Panc1 (cell line): ENCODE measurements at regions not wholly inside any gene's neighbourhood (a gene's known extent, or its start where the extent isn't known, plus 50 kb on each side); places are given as distances from the start of the nearest gene placed in this dataset.

Source experiments
- ATAC-seq: fragments of 200-7000 bp; cut with Tn5 transposase; 2 replicates; pipeline ENCODE4 v1.9.1; 2020; ENCODE audit warnings: mild to moderate bottlenecking, moderate library complexity
- BruUV-seq: library from RNA; stranded (reverse); fragments of 400-500 nt; replicated peaks from 2 replicates; lab custom pipeline; 2021; lab: Mats Ljungman, UMichigan
- CTCF ChIA-PET: fragments of 300-600 bp; sonication (Branson Sonifier 250); formaldehyde crosslinking; loops from one replicate; lab custom pipeline; 2022; ENCODE audit warnings: antibody characterized with exemption; lab: Charles Lee
- POLR2A ChIA-PET: fragments of 300-600 bp; sonication (Branson Sonifier 250); formaldehyde crosslinking; loops from one replicate; lab custom pipeline; 2022; ENCODE audit warnings: antibody characterized with exemption; lab: Charles Lee
- DNase-seq: peaks from one replicate; pipeline ENCODE4 v3.0.0-alpha.2; 2010; ENCODE audit warnings: low read depth, low spot score
- H3K27ac ChIP-seq: 2 replicates; pipeline ENCODE4 v1.5.1; 2011; ENCODE audit warnings: mild to moderate bottlenecking, low read length, inconsistent platforms
- H3K27me3 ChIP-seq: fragments of 200-500 bp; sonication (Bioruptor generic); 2 replicates; pipeline ENCODE4 v1.6.0; 2014; ENCODE audit warnings: low read length, inconsistent platforms; ENCODE audit not compliant: control insufficient read depth, insufficient read depth
- H3K36me3 ChIP-seq: fragments of 200-500 bp; sonication (Bioruptor generic); 2 replicates; pipeline ENCODE4 v1.5.1; 2014; ENCODE audit warnings: inconsistent platforms, mild to moderate bottlenecking, low read length, moderate library complexity; ENCODE audit not compliant: control insufficient read depth, insufficient read depth
- H3K4me1 ChIP-seq: 2 replicates; pipeline ENCODE4 v1.5.1; 2011; ENCODE audit warnings: inconsistent platforms, mild to moderate bottlenecking, low read length, moderate library complexity; ENCODE audit not compliant: control insufficient read depth, insufficient read depth
- H3K4me3 ChIP-seq, 2 experiments: 2 replicates each; pipeline ENCODE4 v1.5.1; 2011 to 2012; ENCODE audit warnings: low read depth in 2 of 2, low read length in 2 of 2, mild to moderate bottlenecking in 2 of 2, inconsistent platforms in 1 of 2, moderate library complexity in 1 of 2
- H3K9me3 ChIP-seq: fragments of 200-500 bp; sonication (Bioruptor generic); 2 replicates; pipeline ENCODE4 v1.5.1; 2014; ENCODE audit warnings: low read depth, mild to moderate bottlenecking, inconsistent platforms, low read length, moderate library complexity; ENCODE audit not compliant: control insufficient read depth, insufficient read depth
- POLR2AphosphoS5 ChIP-seq: IDR thresholded peaks from 2 replicates; pipeline ENCODE4 v1.6.1; 2012; ENCODE audit warnings: mild to moderate bottlenecking, low read depth, low read length, moderate library complexity
- SIN3A ChIP-seq: IDR thresholded peaks from 2 replicates; pipeline ENCODE4 v1.6.1; 2012; ENCODE audit warnings: low read depth, mild to moderate bottlenecking, low read length, moderate library complexity, borderline replicate concordance; ENCODE audit not compliant: insufficient read depth
- TCF7L2 ChIP-seq: IDR thresholded peaks from 2 replicates; pipeline ENCODE4 v1.6.1; 2011; ENCODE audit warnings: mild to moderate bottlenecking, low read depth, low read length, inconsistent platforms
- in situ Hi-C: cut with HindIII; loops from 2 replicates; pipeline ENCODE4 v1.10.0; 2016; ENCODE audit warnings: low sequenced_read_pairs, low pct_unique_long_range_greater_than_20kb
- intact Hi-C: fragments of 100-400 bp; cut with micrococcal nuclease; formaldehyde crosslinking; loops from one replicate; pipeline ENCODE4 v1.10.0; 2022; ENCODE audit not compliant: unreplicated experiment
- TF ChIP-seq, protein P1 (sequence below), 2 experiments: IDR thresholded peaks; 2 replicates each; pipeline ENCODE4 v1.6.1; 2011 to 2012; ENCODE audit warnings: low read depth in 2 of 2, control low read depth in 1 of 2, low read length in 1 of 2, mild to moderate bottlenecking in 1 of 2, moderate library complexity in 1 of 2; ENCODE audit not compliant: insufficient read depth in 1 of 2
- TF ChIP-seq, protein P2 (sequence below): fragments of 450-650 bp; IDR thresholded peaks from 2 replicates; pipeline ENCODE4 v1.5.1; 2017; ENCODE audit warnings: mild to moderate bottlenecking

DNA sequence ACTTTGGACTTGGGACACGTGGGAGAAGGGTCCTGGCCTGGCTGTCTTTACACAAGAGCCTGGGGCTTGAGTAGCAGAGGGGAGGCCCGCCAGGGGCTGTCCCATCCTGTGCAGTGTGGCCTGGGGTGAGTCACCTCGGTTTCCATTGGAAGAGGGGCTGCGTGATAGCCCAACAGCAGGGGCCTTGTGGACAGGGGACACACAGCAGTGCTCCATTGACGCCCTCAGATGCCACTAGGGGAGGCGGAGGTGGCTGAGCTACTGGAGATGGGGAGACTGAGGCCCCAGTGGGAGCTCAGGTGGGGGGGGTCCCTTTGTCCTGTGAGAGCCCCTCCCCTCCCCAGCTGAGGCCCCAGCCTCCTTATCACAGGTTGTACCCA, 50.0 kb upstream of the RNU6ATAC start:
- CTCF ChIA-PET: no interaction called here
- Histone ChIP-seq H3K36me3 (no peaks in the 10 kb centered on the region), H3K27me3 (no peaks in the 10 kb centered on the region), H3K27ac (no peak overlapping the region), H3K4me1 (no peaks in the 10 kb centered on the region), H3K4me3 (no peak overlapping the region), H3K9me3 (no peaks in the 10 kb centered on the region)
- no peak for DNase-seq
- no peak for ATAC-seq
- TF ChIP-seq TCF7L2: no peak
- TF ChIP-seq POLR2AphosphoS5: no peak
- TF ChIP-seq, protein P1, sequence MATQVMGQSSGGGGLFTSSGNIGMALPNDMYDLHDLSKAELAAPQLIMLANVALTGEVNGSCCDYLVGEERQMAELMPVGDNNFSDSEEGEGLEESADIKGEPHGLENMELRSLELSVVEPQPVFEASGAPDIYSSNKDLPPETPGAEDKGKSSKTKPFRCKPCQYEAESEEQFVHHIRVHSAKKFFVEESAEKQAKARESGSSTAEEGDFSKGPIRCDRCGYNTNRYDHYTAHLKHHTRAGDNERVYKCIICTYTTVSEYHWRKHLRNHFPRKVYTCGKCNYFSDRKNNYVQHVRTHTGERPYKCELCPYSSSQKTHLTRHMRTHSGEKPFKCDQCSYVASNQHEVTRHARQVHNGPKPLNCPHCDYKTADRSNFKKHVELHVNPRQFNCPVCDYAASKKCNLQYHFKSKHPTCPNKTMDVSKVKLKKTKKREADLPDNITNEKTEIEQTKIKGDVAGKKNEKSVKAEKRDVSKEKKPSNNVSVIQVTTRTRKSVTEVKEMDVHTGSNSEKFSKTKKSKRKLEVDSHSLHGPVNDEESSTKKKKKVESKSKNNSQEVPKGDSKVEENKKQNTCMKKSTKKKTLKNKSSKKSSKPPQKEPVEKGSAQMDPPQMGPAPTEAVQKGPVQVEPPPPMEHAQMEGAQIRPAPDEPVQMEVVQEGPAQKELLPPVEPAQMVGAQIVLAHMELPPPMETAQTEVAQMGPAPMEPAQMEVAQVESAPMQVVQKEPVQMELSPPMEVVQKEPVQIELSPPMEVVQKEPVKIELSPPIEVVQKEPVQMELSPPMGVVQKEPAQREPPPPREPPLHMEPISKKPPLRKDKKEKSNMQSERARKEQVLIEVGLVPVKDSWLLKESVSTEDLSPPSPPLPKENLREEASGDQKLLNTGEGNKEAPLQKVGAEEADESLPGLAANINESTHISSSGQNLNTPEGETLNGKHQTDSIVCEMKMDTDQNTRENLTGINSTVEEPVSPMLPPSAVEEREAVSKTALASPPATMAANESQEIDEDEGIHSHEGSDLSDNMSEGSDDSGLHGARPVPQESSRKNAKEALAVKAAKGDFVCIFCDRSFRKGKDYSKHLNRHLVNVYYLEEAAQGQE (IDR thresholded peaks at IDR 0.05; ENCODE audit: insufficient read depth in 1 of 2, low read depth in 2 of 2, low read length in 1 of 2): no peak
- TF ChIP-seq, protein P2, sequence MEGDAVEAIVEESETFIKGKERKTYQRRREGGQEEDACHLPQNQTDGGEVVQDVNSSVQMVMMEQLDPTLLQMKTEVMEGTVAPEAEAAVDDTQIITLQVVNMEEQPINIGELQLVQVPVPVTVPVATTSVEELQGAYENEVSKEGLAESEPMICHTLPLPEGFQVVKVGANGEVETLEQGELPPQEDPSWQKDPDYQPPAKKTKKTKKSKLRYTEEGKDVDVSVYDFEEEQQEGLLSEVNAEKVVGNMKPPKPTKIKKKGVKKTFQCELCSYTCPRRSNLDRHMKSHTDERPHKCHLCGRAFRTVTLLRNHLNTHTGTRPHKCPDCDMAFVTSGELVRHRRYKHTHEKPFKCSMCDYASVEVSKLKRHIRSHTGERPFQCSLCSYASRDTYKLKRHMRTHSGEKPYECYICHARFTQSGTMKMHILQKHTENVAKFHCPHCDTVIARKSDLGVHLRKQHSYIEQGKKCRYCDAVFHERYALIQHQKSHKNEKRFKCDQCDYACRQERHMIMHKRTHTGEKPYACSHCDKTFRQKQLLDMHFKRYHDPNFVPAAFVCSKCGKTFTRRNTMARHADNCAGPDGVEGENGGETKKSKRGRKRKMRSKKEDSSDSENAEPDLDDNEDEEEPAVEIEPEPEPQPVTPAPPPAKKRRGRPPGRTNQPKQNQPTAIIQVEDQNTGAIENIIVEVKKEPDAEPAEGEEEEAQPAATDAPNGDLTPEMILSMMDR: no peak
- TF ChIP-seq SIN3A: no peak
- intact Hi-C loops: no loop called here
- BruUV-seq: no TSS peak
- in situ Hi-C loops: no loop called here
- POLR2A ChIA-PET: no interaction called here

DNA sequence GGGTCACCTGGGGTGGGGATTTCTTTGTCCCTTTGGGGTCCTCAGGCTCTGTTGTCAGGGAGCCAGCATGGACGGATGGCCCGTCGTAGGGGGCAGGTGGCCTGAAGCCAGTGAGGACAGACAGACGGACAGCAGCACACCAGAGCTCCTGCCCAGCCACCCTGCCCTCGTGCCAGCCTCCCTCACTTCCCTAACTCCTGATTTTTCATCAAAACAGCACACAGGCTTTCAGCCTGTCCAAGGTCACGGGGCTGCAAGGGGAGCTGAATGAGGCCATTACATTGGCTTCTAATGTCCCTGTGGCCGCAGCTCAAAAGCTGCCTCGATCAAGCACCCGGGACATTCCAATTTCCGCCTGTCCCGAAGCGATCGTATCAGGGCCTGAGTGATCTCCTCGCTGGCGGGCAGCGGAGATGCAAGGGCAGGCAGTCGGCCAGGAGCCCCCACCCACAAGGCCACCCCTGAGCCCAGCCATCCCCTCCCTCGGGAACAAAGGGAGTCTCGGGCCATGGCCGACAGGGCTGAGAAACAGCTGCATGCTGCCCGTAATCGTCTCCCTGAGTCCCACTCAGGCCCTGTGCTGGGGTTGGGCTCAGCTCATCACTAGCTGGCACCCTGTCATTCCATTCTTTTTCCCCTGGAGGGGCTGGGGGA, 50.5 kb upstream of the RNU6ATAC start:
- intact Hi-C loops: no loop called here

More for the DNA sequence above, 50.5 kb upstream of the RNU6ATAC start:
- ChIA-PET CTCF (no interaction called here), POLR2A (interaction anchor here (0.6 kb wide), 1 partner anchor 218 kb away, joined by 5 read pairs; no protein-coding TSS in a partner anchor)
- no TSS peak for BruUV-seq
- Histone ChIP-seq H3K4me3 (no peak overlapping the region), H3K9me3 (no peaks in the 10 kb centered on the region), H3K27me3 (no peaks in the 10 kb centered on the region), H3K27ac (no peak overlapping the region), H3K4me1 (no peaks in the 10 kb centered on the region), H3K36me3 (no peaks in the 10 kb centered on the region)
- ATAC-seq (no peak), DNase-seq (no peak)
- in situ Hi-C loops: no loop called here
- TF ChIP-seq, protein P1 (IDR thresholded peaks at IDR 0.05; ENCODE audit: insufficient read depth in 1 of 2, low read depth in 2 of 2, low read length in 1 of 2): no peak
- TF ChIP-seq TCF7L2 (no peak), SIN3A (no peak), POLR2AphosphoS5 (no peak)
- TF ChIP-seq, protein P2: no peak
